Choroid plexus epithelial cell (primary cell): ENCODE measurements at regions not wholly inside any gene's neighbourhood (a gene's known extent, or its start where the extent isn't known, plus 50 kb on each side); places are given as distances from the start of the nearest gene placed in this dataset.

Source experiments
- DNase-seq: peaks from one replicate; pipeline ENCODE4 v3.0.0-alpha.2; 2010; ENCODE audit warnings: low read depth
- H3K4me3 ChIP-seq: 2 replicates; pipeline ENCODE4 v1.5.1; 2011; ENCODE audit warnings: low read depth, mild to moderate bottlenecking, control low read depth, low read length, moderate library complexity
- TF ChIP-seq, protein P1 (sequence below): conservative IDR thresholded peaks from 2 replicates; pipeline ENCODE4 v1.5.1; 2011; ENCODE audit warnings: low read depth, mild to moderate bottlenecking, control low read depth, inconsistent platforms, low read length, moderate library complexity

DNA sequence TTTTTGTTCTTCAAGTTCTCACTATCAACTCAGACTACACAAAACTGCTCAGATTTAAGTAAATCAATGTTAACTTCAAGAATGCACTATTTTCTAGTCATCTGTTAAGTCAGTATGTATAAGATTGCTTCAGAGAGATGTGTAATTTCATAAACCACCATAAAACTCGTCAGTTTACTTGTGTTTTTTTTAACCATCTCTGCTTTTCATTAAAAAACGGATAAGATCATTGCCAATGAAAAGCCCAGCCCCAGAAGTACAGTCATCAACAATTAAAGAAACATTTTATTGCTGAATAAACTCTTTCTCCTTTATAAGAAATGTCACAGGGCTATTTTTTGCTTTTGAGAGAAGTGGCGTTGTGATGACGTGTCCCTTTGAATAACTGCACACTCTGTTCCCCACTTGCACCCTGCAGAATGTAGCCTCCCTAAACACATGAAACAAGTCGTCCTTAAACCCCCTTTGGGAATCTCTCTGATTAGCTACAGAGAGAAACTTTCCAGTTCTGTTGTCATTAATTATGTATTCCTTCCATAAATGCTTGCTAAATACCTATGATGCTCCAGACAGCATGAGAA lies 202.7 kb upstream of the FOXD3 start:
- TF ChIP-seq, protein P1, sequence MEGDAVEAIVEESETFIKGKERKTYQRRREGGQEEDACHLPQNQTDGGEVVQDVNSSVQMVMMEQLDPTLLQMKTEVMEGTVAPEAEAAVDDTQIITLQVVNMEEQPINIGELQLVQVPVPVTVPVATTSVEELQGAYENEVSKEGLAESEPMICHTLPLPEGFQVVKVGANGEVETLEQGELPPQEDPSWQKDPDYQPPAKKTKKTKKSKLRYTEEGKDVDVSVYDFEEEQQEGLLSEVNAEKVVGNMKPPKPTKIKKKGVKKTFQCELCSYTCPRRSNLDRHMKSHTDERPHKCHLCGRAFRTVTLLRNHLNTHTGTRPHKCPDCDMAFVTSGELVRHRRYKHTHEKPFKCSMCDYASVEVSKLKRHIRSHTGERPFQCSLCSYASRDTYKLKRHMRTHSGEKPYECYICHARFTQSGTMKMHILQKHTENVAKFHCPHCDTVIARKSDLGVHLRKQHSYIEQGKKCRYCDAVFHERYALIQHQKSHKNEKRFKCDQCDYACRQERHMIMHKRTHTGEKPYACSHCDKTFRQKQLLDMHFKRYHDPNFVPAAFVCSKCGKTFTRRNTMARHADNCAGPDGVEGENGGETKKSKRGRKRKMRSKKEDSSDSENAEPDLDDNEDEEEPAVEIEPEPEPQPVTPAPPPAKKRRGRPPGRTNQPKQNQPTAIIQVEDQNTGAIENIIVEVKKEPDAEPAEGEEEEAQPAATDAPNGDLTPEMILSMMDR: no peak
- H3K4me3 ChIP-seq: no peak overlapping the region
- no peak for DNase-seq

DNA sequence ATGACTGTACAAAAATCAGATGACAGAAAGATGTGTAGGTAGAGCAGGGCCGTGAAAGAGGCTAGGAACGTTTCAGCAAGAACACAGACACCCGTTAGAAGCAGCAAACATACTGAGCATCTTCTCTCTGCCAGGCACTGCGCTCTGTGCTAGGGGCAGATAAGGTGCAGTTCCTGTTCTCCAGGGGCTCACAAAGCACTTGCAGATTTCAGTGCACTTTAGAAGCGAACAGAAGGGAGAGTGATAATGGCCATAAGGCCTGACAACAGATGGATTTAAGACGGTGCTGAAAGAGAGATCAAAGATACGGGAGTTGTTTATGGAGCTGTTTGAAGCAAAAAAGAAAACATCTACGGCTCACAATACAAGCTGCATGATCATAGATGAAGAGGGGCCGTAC lies 200.3 kb upstream of the FOXD3 start:
- TF ChIP-seq, protein P1: no peak
- DNase-seq: peak; percentile 10
- no peak overlapping the region for H3K4me3 ChIP-seq

DNA sequence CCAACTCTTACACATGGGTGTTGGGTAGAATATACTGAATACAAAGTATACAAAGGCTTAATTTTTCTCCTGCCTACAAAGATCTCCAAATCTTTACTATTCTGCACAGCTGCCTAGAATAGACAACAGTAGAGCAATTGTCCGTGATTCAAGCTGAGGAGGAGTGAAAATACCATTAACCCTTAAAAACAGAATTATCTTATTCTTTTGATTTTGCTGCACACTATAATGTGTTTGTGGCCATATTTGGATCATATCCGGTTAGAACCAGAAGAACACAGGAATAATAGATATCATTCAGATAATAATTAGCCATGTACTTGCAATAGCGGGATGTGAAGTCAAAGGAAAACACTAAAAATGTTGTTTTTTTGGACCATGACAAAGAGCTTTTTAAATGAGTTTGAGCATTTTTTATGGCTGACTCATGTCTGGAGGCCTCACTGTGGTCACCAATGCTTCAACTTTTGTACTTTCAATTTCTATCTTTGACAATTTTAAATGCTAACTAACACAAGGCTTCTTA lies 197.6 kb upstream of the FOXD3 start:
- peak; percentile 93 for DNase-seq
- TF ChIP-seq, protein P1: no peak
- H3K4me3 ChIP-seq: peak overlapping the region; percentile 15

DNA sequence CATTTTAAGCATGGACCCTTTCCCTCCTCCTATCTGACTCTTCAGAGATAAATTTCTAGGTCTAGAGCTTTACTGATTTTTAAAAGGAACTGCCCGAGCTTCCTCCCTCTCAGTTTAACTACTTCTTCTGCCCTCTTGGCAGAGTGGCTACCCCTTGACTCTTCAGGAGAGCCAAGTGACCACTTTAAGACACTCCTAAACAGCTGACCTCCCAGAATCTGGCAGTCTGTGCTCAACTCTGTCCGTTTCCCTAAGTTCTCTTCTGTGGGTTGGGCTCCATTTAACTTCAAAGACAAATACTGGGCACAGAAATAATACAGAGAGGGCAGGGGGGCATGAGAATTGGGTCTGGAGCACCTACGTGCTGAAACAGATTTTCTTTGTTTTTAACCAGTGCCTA lies 196.3 kb upstream of the FOXD3 start:
- TF ChIP-seq, protein P1: no peak
- DNase-seq: no peak
- H3K4me3 ChIP-seq: no peak overlapping the region

DNA sequence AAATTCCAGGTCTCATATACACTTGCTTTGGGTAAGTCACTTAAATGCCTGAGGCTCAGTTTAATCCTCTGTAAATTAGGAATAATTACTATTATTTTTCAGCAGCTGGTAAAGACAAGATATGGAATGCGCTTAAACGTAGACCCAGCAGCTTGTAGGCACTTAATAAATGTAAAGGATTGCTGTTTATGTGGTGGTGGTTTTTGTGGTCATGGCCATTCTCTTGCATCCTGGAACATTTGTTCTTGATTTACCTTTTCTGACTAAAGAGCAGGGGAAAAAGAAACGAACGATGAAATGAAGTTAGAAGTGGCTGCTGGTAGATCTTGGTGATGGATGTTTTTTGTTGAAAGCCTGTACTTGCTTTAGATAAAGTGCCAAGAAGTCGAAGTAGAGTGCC lies 195.0 kb upstream of the FOXD3 start:
- no peak overlapping the region for H3K4me3 ChIP-seq
- peak; percentile 17 for DNase-seq
- TF ChIP-seq, protein P1: no peak

DNA sequence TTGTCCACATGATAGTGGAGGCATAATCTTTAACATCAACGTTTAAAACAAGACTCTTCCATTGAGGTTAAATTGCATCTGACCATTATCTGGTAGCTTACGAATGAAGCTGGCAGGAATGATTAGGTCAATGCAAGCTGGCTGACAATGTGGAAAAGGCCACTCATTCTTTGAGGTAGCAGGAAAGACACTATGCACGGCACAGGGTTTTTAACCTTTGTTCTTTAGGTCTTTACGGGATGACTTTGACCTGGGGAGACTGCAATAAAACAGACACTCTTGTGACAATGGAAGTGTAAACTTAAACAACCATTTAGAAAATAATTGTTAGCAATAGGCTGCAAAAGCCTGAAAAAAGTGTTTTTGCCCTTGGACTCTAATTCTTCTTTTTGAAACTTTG lies 193.8 kb upstream of the FOXD3 start:
- TF ChIP-seq, protein P1: no peak

DNA sequence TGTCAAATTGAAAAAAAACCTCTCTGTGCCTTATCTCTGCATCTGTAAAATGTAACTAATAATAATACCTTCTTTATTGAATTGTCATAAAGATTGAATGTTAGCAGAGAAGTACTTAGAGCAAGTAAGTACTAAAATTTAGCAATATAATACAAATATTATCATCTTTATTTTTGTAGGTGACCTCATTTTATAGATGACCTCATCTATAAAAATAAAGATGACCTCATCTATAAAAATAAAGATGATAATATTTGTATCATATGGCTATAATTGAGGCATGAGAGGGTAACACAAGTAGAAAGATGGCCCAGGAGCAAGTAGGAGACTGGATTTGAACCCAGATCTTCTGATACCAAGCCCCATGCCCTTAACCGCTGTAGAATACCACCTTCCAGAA lies 193.2 kb upstream of the FOXD3 start:
- no peak for DNase-seq
- no peak overlapping the region for H3K4me3 ChIP-seq
- TF ChIP-seq, protein P1: no peak

More for the DNA sequence above, 193.8 kb upstream of the FOXD3 start:
- no peak for DNase-seq
- no peak overlapping the region for H3K4me3 ChIP-seq
